Limb (tissue), 2 donors: ENCODE measurements at regions not wholly inside any gene's neighbourhood (a gene's known extent, or its start where the extent isn't known, plus 50 kb on each side); places are given as distances from the start of the nearest gene placed in this dataset.
"Not testable (repeated sequence)": the region's sequence is repeated elsewhere in the genome, so short reads cannot be mapped to it uniquely, and the experiment has no call there.

ENCODE experiments used
- DNase-seq, 2 donors: peaks; one replicate each; pipeline ENCODE4 v3.0.0-alpha.2; 2016; ENCODE audit errors: extremely low spot score in 2 of 2

- no peak for DNase-seq
Measured at GRCh38 chr6:56904068-56904467, 50.8 kb upstream of the BEND6 start.

GRCh38 chr6:56902641-56903464 lies 52.1 kb upstream of the BEND6 start:
- DNase-seq, result peak; percentile 34 to 76

- no peak for DNase-seq
Measured at GRCh38 chr6:56900784-56901183, 54.1 kb upstream of the BEND6 start.

DNA sequence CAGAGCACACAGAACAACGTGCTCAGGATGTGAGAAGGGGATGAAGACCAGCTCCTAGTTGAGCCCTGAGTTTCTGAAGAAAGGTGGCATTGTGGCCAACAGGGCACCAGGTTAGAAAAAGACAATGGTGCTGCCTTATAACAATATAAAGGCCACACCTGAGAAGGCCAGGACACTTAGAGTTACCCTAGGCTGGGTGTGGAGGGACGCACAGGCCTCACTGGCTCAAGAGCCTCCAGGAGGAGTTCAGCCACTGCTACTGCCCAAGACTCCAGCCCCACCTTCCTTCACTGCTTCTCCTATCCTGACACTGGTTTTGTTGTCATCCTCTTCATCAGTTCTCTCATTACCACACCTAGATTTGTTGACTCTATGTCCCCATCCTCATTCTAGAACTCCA lies 55.2 kb upstream of the BEND6 start:
- no peak for DNase-seq

DNA sequence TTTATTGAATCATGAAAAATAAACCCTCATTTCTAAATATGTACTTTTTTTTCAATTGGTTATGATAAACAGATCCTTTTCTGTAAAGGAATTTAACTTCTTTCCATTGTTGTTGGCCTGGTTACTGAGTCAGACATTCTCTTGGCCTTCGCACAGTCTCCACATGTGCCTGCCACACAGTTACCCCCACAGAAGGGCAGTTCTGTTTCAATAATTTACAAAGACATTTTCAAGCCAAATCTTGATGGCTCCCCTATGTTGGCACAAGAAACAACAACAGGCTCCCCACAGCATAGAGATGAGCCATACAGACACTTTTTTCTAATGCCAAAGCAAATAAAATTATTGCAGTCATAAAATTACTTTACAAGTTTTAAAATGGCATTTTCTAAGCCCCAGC lies 55.6 kb upstream of the BEND6 start:
- DNase-seq, result no peak

GRCh38 chr6:56897789-56898529 lies 56.9 kb upstream of the BEND6 start:
- no peak for DNase-seq

DNA sequence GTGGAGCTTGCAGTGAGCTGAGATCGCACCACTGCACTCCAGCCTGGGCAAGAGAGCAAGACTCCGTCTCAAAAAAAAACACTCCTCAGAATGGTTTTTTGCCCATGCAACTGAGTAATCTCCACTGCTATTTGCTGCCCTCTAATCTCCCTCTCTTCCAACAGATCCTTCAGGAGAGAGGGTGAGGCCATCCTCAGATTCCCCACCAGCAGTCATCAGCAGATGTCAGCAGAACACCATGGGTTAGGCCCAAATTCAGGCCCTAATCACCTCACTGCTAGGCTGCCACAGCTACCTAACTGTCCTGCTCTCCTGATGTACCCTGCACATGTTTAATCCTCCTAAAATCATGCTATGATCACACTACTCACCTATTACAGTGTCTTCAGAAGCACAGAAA lies 63.2 kb upstream of the BEND6 start:
- DNase-seq, result no peak

DNA sequence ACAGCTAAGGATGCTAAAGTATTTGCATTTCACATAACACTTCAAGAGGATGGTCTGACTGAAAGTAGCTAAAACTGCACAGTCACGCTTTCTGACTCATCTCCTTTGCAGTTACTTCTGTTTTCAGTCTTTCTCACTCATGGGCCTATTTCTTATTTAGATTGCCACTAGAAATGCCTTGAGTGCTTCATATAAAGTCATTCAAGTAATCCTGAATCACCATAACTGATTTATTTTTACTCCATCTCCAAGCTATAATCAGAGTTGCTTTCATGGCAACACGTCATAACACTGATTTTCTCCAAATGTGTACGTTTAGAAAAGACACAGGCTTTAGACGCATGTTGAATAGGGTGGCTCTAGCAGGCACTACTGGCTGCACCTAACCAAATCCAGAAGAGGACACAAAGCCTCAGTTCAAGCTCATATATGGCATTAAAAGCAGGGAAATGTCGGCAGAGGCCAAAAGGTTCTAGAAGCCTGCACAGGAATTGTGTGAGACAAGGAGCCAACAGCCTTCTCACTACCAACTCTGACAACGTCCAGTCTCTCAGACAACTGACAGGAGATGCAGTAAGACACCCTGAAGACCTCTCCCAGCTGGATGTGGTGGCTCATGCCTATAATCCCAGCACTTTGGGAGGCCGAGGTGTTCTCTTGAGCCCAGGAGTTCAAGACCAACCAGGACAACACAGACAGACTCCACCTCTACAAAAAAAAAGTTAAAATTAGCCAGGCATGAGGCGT lies 64.1 kb upstream of the BEND6 start:
- no peak for DNase-seq

GRCh38 chr6:56890066-56890465 lies 64.8 kb upstream of the BEND6 start:
- no peak for DNase-seq

DNA sequence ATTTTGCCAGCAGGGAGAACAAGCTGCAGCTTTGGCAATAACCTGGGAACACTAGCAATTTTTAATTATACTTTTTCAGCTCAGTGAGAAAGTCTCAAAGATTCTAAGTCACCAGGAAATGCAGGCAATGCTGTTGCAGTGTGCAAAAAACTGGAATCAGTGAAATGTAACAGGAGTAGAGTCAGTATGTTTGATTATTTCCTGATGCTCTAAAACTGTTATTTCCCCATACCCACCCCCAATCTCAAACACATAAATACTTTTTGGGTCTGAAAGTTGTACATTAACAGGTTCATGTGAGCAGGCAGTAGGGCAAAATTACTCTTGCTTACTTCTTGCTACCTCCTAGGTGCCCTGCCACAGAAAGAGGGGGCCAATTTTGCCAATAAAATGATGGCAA lies 65.4 kb upstream of the BEND6 start:
- no peak for DNase-seq

GRCh38 chr6:56888687-56889086 lies 66.2 kb upstream of the BEND6 start:
- DNase-seq, result no peak

GRCh38 chr6:56887086-56887485 lies 67.8 kb upstream of the BEND6 start:
- DNase-seq, result no peak

DNA sequence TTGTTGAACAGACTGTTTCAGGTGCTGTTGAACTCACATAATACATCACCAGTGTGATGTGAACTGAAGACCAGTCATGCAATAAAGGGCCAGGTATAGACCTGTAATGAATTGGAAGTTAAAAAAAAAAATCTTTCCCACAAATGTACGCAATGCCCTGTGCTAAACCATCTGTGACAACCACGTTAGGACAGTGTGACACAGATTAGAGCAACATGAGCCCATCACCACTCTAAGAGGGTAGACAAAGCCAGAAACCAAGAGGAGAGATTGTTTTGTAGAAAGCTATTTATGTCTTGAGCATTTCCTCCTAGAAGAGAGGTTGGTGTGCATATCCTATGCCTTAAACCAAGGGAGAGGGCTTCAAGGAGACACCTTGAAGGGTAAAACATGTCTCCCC lies 77.0 kb upstream of the BEND6 start:
- DNase-seq, result no peak

- no peak for DNase-seq
Measured at GRCh38 chr6:56875961-56876360, 78.9 kb upstream of the BEND6 start.

GRCh38 chr6:56875523-56875922 lies 79.4 kb upstream of the BEND6 start:
- no peak for DNase-seq

DNA sequence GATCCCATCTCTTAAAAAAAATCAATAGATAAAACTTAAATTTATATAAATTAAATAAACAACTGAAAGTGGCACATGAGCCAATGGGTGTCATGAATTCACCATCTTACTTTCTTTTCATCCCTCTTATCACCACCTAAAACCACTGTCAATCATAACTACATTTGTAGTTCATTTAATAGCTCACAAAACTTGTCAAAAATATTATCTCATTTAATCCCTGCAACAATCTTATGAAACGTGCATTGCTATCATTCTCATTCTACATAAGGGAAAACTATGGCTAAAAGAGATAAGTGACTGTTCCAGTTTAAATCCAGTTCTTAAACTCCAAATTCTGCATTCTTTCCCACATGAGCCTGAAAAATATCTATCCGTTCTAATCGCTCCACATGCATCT lies 80.6 kb upstream of the BEND6 start:
- DNase-seq, result no peak

DNA sequence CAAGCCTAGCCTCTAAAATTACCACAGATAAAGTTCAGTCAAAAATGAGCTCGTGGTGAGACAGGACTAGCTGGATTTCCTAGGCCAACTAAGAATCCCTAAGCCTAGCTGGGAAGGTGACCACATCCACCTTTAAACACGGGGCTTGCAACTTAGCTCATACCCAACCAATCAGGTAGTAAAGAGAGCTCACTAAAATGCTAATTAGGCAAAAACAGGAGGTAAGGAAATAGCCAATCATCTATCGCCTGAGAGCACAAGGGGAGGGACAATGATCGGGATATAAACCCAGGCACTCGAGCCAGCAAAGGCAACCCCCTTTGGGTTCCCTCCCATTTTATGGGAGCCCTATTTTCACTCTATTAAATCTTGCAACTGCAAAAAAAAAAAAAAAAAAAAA lies 84.9 kb upstream of the BEND6 start:
- DNase-seq, result not testable (repeated sequence)

GRCh38 chr6:56869346-56869745 lies 85.6 kb upstream of the BEND6 start:
- no peak for DNase-seq

DNA sequence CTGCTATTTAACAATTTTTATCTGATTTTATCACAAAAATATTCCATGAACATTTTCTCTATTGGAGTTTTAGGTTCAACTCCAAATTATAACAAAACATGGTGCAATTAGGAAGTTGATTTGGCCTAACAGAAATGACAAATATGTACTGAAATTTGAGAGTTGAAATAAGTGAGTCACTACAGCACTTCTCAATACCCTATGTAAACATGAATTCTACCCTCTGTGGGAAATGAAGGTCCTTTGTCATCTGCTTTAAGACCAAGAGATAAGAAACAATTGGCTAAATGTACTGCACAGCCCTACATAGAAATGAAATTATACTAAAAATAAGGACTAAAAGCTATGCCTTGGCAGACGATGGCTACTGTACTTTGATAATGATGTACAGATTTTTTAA lies 86.2 kb upstream of the BEND6 start:
- no peak for DNase-seq

DNA sequence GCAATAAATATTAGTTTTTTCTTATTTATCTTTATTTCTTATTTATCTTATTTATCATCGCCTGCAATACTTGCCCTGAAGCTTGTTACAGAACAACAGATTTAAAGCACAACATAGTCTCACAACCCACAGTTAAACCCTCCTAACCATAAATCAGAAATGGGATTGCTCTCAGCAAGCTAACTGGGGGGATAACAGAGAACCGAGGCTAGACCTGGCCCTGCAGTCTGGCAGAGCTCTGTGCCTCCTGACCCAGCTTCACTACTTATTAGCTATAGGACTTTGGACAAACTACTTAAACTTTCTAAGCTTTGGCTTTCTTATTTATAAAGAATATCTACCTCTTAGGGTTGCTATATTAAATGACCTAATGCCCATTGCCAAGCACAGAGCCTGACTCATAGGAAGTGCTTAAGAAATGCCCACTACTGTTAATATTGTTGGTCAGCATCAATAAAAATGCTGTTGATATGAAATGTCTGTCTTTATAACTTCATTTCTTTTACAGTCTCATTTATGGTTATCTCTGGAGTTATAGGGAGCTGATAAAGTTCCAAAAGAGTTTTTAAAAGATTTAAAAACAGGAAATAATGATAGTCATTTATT lies 87.9 kb upstream of the BEND6 start:
- no peak for DNase-seq

DNA sequence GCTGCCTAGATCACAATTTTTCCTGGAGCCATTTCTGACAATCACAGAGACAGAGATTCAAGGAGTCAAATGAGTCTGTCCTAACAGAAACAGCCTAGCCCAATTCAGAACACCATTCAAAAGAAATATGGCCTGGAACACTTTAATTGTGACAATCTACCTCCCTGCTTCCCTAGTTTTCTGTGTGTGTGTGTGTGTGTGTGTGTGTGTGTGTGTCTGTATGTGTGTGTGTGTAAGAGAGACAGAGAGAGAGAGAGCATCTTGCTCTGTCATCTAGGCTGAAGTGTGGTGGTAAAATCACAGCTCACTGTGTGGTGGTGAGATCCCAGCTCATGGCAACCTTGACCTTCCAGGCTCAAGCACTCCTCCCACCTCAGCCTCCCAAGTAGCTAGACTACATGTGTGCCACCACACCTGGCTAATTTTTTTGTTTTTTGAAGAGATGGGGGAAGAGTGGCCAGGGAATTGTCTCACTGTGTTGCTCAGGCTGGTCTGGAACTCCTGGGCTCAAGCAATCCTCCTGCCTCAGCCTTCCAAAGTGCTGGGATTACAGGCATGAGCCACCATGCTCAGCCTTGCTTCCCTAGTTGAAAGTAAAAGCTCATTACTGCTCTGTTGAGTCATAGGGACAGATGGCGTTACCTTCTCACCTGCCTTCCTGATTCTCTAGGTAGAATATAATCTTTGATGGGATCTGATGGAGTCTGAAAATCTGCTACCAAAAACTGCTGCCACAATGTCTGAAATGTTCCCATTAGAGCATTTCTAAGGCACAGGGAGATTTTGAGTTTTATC lies 89.6 kb upstream of the BEND6 start:
- no peak for DNase-seq
